NCI-H226 (cell line): ENCODE measurements at regions not wholly inside any gene's neighbourhood (a gene's known extent, or its start where the extent isn't known, plus 50 kb on each side); places are given as distances from the start of the nearest gene placed in this dataset.

Source experiments
- DNase-seq: peaks from one replicate; pipeline ENCODE4 v3.0.0-alpha.2; 2015

DNA sequence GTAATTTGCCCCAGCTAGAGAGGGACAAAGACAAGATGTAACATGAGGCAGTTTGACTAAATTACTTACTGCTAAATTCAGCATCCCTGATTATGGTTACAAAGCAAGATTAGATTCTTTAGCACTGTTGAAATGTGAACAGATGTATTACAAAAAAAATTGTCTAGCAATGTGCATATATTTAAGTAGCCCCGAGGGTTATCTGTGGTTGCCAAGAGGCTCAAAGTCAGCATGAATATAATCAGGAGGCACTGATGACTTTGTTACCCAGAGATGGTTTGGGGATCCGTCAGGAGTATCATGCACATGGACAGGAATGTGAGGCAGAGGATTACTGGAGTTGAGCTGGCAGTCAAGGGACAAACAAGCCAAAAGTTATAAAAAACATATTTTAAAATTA, 356.9 kb upstream of the CCDC196 start:
- DNase-seq, result no peak

DNA sequence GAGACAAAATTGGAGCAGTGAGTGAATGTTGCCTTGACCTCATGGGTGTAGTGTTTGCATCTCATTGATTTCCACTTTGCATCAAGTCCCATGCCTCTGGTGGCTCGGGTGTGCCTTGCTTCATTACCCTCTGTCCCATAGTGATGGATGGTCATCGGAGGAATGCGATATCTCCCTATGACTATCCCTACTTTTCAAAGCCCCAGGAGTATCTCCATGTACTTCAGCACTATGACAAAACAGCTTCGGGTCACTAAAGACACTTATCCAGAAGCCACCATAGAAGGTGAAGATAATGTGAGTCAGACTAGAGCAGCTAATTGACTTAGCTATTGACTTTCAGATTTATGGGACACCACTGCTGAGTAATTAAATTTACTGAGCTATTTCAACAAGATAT, 355.1 kb upstream of the CCDC196 start:
- DNase-seq, result no peak

DNA sequence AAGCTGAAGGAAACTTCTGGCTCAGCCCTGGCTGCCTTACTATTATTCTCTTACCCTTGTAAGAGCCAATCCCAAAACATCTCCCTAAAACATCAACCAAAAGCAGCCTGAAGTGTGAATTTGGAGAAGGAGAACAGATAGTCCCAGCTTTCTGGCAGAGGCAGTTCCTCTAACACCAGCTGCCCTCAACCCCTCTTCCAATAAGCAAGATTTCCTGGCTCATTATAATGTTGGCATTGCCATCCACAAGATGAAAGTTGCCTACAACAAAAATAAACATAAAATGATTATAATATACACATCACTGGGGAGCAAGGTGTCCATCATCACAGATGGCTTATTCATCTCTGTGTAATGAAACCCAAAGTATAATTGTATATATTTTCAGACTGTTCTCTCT, 352.5 kb upstream of the CCDC196 start:
- no peak for DNase-seq

DNA sequence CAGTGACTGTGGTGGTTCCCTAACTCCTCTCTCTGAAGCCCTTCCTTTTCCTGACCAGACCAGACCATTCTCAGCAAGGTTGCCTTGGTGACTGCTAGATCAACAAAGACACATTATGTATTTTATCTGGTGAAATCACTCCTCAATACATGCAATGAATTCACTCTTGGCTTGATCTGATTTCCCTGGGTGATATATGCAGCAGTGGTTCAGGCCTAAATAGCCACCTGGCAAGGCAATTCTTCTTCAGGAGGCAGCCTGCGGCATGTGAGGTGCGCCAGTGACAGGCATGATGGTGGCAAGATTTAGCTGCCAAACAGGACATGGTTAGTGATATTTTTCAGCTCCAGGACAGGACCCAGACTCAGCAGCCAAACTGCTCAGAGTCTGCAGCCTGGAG, 350.3 kb upstream of the CCDC196 start:
- DNase-seq, result no peak

DNA sequence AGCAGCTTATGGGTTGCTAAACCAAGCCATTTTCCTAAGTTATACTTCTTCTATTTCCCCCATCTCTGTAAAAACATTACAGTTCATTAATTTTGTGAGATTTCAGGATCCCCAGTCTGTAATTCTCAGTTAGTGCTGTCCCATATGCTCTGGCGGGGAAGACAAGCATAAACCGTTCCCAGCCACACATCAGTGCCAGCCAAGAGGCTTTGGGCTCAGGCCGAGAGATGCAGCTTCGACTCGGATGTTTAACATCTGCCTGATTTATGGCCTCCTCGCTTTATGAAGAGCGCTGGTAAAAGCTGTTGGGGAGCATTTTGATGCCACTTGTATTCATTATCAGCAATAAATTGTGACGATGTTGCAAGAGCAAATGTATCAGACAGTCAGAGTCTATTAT, 349.1 kb upstream of the CCDC196 start:
- DNase-seq, result no peak

DNA sequence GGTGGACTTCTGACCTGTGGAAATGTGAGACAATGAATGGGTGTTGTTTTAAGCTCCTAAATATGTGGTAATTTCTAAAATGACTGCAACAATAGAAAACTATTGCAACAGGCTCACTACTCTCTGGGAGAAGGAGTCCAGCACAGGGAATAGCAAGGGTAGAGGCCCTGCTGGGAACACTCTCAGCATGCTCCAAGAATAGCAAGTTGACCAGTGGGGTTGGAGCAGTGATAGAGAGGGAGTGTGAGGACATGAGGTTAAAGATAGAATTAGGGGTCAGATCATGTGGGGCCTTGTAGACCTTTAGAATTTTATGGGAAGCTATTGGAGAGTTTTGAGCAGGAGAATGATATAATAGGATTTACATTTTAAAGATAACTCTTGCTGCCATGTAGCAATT, 346.7 kb upstream of the CCDC196 start:
- DNase-seq, result no peak

DNA sequence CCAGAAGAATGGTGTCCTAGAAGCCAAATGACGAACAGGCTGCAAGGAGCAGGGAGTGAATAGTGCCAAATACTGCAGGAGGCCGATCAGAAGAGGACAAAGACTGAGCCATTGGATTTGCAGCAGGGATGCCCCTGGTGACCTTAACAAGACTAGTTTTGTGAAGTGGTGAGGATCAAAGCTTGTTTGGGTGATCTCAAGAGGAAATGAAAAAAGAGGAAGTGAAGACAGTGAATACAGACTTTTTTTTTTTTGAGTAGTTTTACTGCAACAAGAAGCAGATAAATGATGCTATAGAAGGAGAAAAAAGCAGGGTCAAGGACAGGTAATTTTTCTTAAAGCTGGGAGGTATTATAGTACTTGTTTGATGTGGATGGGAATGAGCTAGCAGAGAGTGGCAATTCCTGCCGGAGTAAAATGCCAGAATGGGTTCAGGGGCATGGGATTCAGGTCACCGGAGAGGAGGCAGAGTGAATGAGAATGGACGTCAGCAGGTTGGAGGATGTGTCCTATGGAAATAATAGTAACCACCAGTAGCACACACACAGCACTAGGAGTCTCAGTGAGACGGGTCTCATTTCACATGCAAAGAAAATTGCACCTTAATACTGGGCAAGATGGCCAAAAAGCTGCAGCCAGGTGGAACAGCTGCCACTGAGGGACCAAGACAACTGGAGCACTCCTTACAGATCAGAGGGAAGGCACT, 345.8 kb upstream of the CCDC196 start:
- DNase-seq, result no peak

DNA sequence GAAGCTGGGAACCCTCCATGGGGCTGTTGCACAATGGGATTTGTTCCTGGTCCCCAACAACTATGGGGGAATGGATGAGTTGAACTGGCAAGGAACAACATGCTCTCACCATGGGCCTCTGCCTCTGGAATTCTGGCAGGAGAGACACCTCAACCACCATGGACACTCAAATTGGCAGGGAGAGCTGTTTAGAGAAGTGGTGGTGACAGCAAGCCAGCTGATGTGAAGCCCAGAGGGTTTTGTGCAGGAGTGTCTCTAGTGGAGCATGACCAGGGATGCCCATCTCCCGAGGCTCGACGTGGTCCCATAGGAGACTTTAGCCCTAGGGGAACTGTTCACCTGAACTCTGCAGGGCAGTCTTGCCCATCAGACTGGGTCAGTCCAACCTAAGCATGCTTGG, 345.2 kb upstream of the CCDC196 start:
- no peak for DNase-seq

DNA sequence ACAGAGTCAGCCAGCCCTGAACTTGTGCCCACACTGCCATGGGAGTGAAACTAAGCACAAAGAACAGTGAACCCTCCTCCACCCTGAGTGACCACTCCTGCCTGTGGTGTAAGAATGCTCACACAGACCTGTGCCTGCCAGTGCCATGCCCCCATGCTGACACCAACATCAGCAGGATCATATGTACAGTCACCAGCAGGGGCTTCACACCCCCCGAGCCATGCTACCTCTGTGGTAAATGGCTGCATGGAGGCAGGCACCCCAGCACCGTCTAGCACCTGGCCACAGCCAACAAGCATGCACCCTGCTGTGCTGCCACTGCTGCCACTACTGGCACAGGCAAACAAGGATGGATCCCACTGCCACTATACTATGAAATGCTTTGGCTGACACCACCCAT, 344.4 kb upstream of the CCDC196 start:
- DNase-seq, result no peak

DNA sequence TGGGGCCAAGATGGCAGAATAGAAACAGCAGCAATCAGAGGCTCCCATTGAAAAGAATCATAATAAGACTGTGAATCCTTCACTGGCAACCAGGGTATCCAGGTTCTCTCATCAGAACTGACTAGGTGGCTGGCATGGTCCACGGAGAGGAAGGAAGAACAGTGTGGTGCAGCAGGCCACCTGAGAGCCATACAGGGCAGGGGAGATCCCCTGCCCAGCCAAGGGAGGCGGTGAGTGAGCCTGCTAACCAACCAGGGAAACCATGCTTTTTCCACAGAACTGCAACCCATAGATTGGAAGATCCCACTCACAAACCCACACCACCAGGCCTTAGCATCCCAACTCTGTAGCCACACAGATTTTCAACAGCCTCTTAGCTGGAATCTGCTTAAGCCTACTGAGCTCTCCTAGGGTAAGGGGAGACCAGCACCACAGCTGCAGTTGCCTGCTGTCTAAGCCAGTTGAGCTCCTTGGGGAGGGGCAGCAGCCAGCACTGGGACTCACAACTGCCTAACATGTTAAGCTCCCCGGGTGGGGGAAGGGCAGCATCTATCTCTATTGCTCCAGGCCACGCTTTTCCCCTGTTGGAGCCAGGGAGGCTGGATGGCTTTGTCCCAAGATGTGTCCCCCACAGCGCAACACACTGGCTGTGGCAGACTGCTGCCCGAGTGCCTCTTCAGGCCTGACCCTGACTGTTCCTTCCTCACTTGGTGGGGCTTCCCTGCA, 342.6 kb upstream of the CCDC196 start:
- no peak for DNase-seq

DNA sequence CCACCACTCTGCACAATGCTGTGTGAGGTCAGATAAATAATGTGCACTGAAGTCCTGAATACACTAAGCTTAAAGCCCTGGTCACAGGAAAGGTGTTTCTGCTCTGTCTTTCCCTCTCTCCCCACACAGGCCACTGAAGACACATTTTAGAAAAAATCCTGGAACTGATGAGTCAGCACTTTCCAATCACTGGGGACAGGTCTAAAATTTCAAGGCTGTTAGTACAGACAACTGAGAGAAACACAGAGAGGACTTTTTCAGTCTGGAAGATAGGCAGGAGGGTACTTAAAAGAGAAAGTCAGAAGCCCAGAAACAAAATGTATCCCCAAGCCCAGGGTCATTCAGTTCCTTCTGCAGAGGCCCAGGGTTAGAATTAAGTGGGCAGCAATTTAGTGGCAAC, 333.9 kb upstream of the CCDC196 start:
- no peak for DNase-seq

DNA sequence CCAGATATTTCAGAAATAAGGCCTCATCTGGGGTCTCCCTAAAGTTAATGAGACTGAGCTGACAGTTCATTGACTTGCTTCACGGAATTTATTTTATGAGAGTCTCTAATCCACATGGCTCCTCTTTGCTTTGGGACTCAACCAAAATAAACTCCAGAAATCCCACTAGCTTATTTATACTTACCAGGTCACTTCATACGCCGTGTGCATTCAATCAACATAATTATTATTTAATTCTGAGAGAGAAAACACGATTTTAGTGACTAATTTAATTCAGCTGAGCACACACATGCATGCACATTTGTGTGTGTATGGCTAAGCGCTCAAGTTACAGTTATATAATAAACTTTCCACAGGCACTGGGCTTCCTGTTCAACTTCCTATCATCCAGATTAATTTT, 333.4 kb upstream of the CCDC196 start:
- DNase-seq, result no peak

DNA sequence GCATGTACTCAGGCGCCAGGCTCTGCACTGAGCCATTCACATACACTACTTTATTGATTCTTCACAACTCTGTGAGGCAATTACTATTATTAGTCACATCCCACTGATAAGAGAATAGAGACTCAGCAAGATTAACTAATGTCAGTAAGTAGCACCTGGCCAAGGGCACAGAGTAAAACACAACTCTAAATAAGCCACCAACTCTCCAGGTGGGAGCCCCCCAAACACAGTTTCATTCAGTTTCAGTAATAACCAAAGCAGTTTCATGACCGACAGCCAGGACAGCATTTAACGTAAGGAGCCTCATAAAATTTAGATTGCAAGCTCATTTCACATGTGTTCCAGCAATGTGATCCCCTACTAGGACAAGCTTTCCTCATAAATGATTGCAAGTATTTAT, 323.1 kb upstream of the CCDC196 start:
- DNase-seq, result no peak

DNA sequence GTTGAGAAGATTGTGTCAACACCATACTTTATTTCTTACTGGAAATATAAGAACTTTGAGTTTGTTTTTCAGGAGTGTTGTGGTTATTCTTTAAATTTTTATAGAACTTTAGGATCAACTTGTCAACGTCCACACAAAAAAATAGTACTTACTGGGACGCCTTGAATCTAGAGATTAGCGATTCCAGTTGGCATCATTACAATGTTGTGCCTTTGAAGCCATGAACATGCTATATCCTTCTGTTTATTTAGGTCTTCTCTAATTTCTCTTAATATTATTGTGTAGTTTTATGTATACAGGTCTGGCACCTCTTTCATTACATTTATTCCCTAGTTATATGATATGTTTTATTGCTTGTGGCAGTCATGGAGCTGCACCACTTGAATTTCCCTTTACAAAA, 320.8 kb upstream of the CCDC196 start:
- no peak for DNase-seq

DNA sequence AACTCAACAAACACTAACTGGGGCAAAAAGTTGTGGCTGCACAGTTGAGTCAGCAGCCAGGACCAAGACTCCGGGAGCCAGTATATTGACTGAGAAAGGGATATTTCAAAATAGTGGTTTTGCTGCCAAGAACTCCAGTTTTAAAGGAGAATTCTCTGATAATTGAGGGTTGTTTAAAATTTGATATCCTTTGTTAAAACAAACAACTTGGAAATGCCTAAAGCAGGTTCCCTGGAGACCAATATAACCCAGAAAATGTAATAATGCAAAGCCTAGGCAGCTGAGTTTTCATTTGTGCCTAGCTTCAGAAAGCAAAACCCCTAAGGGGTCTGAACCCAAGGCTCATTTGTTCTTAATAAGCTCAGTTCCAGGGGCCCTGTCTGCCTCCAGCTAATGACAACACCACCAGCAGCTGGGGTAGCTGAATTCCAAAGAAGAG, 311.7 kb upstream of the CCDC196 start:
- no peak for DNase-seq

DNA sequence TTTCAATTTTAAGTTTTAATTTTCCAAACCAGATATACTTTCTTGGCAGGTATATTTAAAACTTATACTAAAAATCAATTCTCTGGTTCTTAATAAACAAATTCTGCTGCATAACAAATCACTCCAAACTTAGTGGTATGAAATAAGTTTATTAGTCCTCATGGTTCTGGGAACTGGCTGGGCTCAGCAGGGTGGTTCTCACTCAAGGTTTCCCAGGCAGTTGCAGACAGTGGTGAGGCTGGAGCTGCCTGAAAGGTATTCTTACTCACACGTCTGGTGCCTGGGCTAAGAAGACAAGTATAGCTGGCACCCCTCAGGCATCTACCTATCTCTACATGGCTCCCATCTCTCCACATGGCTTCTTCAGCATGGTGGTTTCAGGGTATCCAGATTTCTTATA, 308.2 kb upstream of the CCDC196 start:
- DNase-seq, result no peak

DNA sequence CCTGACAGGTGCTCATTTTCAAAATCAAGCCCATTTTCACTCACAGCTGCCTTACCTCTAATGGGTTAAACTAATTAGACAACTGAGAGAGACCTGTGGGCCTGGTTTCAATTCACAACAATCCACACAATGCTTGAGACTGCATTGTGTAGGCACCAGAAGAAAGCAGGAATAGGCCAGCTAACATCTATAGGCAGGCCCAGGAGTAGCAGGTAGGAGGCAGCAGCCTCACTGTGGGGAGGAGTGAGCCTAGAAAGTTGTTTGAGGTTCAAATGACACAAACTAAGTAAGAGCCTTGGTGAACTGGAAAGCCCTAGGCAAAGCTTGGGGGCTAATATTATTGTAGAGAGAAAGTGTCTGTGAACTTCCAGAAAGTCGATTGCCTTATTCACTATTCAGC, 289.5 kb upstream of the CCDC196 start:
- DNase-seq, result no peak

DNA sequence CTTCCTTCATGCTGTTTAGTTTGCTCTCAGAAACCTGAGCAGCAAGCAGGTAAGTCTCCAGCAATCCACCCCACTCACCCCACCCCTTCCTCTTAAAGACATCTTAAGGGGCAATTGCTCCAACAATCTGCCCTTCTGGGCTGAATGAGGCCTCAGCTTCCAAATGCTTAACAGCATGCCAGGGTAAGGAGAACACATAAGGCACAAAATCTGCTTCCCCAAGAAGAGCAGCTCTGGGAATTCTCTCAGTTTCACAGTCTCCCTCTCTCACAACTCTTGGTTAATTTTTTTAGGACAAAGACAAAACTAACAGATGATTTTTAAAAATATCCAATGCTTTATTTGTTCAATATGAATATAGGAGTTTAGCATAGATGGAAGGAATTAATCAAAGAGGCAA, 288.9 kb upstream of the CCDC196 start:
- DNase-seq, result no peak

DNA sequence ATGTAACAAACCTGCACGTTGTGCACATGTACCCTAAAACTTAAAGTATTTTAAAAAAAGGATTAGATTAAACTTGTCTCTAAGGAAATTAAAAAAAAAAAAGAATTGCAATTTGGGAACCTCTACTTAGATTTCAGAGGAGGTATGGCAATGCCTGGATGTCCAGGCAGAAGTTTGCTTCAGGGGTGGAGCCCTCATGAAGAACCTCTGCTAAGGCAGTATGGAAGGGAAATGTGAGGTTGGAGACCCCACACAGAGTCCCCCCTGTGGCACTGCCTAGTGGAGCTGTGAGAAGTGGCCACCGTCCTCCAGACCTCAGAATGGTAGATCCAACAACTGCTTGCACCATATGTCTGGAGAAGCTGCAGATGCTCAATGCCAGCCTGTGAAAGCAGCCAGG, 279.6 kb upstream of the CCDC196 start:
- DNase-seq, result no peak

DNA sequence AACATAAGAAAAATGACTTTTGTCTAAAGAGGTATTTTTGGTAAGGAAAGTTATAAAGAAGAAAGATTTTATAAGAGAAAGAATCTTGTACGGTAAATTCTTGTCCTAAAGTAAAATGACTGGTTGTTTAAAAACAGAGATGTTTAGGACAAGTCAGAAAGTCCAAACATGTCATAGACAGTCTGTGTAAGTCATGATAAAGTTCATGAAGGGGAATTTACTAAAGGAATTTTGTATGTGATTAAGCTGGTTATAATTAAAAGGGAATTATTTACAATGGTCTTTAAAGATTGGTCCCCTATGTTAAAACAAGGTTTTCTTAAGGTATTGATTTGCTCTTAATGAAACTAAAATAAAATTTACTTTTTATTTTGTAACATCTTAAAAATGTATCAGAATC, 269.4 kb upstream of the CCDC196 start:
- no peak for DNase-seq

DNA sequence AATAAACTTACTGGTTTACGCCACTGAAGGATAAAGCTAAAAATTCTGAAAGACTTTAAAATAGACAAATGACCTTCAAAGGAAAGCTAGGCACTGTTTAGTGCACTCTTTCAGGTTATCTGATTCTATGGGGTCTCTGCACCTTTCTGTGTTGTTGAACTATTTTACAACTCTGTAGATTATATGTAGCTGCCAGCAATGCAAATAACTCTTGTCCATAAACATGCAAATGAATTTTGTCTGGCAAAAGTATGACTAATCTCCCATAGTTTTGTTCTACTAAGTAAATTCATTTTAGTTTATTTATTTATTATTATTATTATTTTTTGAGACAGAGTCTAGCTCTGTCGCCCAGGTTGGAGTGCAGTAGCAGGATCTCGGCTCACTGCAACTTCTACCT, 266.3 kb upstream of the CCDC196 start:
- no peak for DNase-seq

DNA sequence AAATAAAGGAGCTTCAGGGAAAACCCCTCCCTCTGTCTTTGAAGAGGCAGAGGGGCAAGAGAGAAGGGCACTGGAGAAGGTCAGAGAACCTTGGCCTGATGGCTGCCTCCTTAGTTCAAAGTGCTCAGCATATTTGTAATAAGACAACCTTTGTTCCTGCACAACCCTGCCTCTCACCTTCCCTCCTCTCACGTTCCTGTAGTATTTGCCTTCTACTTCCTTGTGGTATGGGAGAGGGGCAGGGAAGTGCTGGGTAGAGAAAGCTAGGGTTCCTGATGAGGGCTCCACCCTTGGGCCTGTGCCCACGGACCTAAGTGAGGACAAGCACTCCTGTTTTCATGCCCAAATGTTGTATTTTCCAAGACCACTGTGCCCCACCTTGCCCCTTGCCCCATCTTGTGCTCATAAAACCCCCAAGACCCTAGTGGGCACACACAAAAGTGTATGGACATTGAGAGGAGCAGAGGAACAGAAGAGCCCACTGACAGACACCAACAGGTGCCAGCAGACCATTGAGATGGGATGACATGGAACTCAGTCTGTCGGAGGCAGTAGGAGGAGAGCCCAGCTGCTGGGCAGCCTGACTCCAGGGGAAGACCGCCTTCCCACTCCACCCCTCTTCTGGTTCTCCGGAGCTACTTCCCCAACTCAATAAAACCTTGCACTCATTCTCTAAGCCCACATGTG, 261.5 kb upstream of the CCDC196 start:
- no peak for DNase-seq

DNA sequence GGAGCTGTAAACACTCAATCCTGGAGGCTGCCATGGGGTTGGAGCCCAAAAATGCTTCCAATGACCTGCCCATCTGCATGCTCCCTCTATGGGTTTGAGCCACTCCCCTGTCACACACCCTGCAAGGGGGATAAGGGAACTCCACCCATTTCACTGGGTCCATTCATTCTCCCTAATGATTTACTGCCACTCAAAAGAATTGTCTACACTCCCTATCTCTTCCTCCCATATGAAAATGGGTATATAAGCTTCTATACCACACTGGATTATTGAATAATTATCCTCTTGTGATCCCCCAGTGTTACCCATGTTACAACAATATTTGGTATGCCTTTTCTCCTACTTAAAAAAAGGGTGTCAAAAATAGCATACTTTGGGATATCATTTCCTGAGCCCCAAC, 260.8 kb upstream of the CCDC196 start:
- DNase-seq, result no peak

DNA sequence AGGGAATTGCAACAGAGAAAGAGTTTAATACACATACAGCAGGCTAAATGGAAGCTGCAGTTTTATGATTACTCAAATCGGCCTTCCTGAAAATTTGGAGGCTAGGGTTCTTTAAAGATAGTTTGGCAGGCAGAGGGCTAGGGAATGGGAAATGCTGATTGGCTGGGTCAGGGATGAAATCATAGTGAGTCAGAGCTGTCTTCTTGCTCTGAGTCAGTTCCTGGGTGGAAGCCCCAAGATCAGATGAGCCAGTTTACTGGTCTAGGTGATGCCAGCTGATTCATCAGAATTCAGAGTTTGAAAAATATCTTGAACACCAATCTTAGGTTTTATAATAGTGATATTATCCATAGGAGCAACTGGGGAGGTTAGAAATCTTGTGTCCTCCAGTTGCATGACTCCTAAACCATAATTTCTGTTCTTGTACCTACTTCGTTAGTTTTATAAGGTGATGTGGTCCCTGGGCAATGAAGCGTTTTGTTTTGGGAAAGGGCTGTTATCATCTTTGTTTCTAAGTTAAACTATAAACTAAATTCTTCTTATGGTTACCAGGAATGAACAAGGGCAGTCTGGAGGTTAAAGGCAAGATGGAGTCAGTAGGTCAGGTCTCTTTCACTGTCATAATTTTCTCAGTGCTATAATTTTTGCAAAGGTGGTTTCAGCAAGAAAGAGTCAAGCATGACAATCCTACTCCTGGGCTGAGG, 257.8 kb upstream of the CCDC196 start:
- peak; percentile 48 for DNase-seq
